ENCODE measurements at regions not wholly inside any gene's neighbourhood (a gene's known extent, or its start where the extent isn't known, plus 50 kb on each side); places are given as distances from the start of the nearest gene placed in this dataset.

GRCh38 chr5:110109667-110110066 lies 419.9 kb downstream of the MAN2A1 start:
- no peak for TF ChIP-seq CTCF (IDR thresholded peaks at IDR 0.05)
- TF ChIP-seq REST (IDR thresholded peaks at IDR 0.05; ENCODE audit: insufficient read depth in 1 of 2, low read depth in 2 of 2, low read length in 1 of 2) = no peak
- no peak for TF ChIP-seq POLR2AphosphoS5 (IDR thresholded peaks at IDR 0.05; ENCODE audit: low read depth, low read length)
- TF ChIP-seq SIN3A (IDR thresholded peaks at IDR 0.05; ENCODE audit: borderline replicate concordance, insufficient read depth, low read depth, low read length) = no peak

Measured in Panc1 (cell line).